GM23248 (cell line): ENCODE measurements at regions not wholly inside any gene's neighbourhood (a gene's known extent, or its start where the extent isn't known, plus 50 kb on each side); places are given as distances from the start of the nearest gene placed in this dataset.

Experiments
- EZH2 ChIP-seq: fragments of 200-600 bp; sonication (generic); IDR thresholded peaks from 2 replicates; pipeline ENCODE4 v1.6.1; 2018; ENCODE audit warnings: antibody characterized with exemption, mild to moderate bottlenecking; ENCODE audit not compliant: insufficient read depth, poor library complexity, severe bottlenecking
- EZH2phosphoT487 ChIP-seq: fragments of 200-600 bp; sonication (generic); IDR thresholded peaks from 2 replicates; pipeline ENCODE4 v1.6.1; 2018; ENCODE audit warnings: antibody characterized with exemption, moderate library complexity, mild to moderate bottlenecking, low read depth; ENCODE audit not compliant: insufficient read depth

DNA sequence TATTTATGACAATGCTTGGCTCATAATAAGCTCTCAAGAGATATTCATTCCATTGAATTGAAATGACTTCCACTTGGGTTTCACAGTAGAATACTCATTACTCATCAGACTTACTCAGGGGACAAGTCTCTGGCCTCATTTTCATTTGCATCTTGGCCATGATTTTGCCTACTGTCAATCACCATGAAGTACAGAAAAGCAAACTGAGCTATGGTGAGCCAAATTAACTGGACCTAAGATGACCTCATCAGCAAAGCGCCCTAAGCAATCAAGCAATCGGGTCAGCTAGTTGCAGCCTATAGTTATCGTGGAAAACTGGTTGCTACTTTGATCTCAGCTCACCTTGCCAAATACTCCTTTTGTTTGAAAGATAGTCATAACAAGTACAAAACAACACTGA is 494.7 kb upstream of the SLC35B3 start:
- TF ChIP-seq EZH2, result no peak
- TF ChIP-seq EZH2phosphoT487, result no peak
